NK-92 treated with Interleukin-12 subunit alpha and Interleukin-12 subunit beta, amount 100 ng/mL, for 24 hours (cell line): ENCODE measurements at regions not wholly inside any gene's neighbourhood (a gene's known extent, or its start where the extent isn't known, plus 50 kb on each side); places are given as distances from the start of the nearest gene placed in this dataset.

Experiments
- DNase-seq: peaks from one replicate; lab custom pipeline; 2025; lab: John Stamatoyannopoulos, UW

- no peak for DNase-seq
Measured at GRCh38 chr14:96980835-96981234, 183.7 kb downstream of the VRK1 start.

GRCh38 chr14:96986256-96987085 lies 189.3 kb downstream of the VRK1 start:
- no peak for DNase-seq

- DNase-seq, result no peak
Measured at GRCh38 chr14:96987086-96987474, 189.9 kb downstream of the VRK1 start.

- DNase-seq, result no peak
Measured at GRCh38 chr14:96987771-96988170, 190.6 kb downstream of the VRK1 start.

GRCh38 chr14:96989306-96989705 lies 192.1 kb downstream of the VRK1 start:
- no peak for DNase-seq

GRCh38 chr14:96991226-96991625 lies 194.0 kb downstream of the VRK1 start:
- DNase-seq, result no peak

GRCh38 chr14:96994999-96995398 lies 197.8 kb downstream of the VRK1 start:
- DNase-seq, result no peak

GRCh38 chr14:96997269-96997668 lies 200.1 kb downstream of the VRK1 start:
- DNase-seq, result no peak

GRCh38 chr14:96997996-96998395 lies 200.8 kb downstream of the VRK1 start:
- no peak for DNase-seq

- DNase-seq, result no peak
Measured at GRCh38 chr14:96999654-97000155, 202.5 kb downstream of the VRK1 start.

GRCh38 chr14:97002454-97002853 lies 205.3 kb downstream of the VRK1 start:
- DNase-seq, result no peak

- no peak for DNase-seq
Measured at GRCh38 chr14:97005934-97006333, 208.8 kb downstream of the VRK1 start.

GRCh38 chr14:97010491-97011160 lies 213.4 kb downstream of the VRK1 start:
- DNase-seq, result no peak

GRCh38 chr14:97013878-97014277 lies 216.7 kb downstream of the VRK1 start:
- DNase-seq, result no peak

- DNase-seq, result no peak
Measured at GRCh38 chr14:97021001-97021400, 223.8 kb downstream of the VRK1 start.

GRCh38 chr14:97021571-97022168 lies 224.5 kb downstream of the VRK1 start:
- DNase-seq, result no peak

GRCh38 chr14:97022741-97023140 lies 225.6 kb downstream of the VRK1 start:
- DNase-seq, result no peak

GRCh38 chr14:97023871-97024270 lies 226.7 kb downstream of the VRK1 start:
- no peak for DNase-seq

- DNase-seq, result no peak
Measured at GRCh38 chr14:97024300-97024699, 227.1 kb downstream of the VRK1 start.

- DNase-seq, result no peak
Measured at GRCh38 chr14:97025722-97026121, 228.5 kb downstream of the VRK1 start.

GRCh38 chr14:97027256-97027999 lies 230.2 kb downstream of the VRK1 start:
- no peak for DNase-seq

- no peak for DNase-seq
Measured at GRCh38 chr14:97028382-97028781, 231.2 kb downstream of the VRK1 start.
